NT2/D1 (cell line): ENCODE measurements at regions not wholly inside any gene's neighbourhood (a gene's known extent, or its start where the extent isn't known, plus 50 kb on each side); places are given as distances from the start of the nearest gene placed in this dataset.

ENCODE experiments used
- DNase-seq: peaks from one replicate; pipeline ENCODE4 v3.0.0-alpha.2; 2011; ENCODE audit warnings: low read depth, low spot score
- H3K27me3 ChIP-seq: 2 replicates; pipeline ENCODE4 v1.6.0; 2011; ENCODE audit warnings: mild to moderate bottlenecking; ENCODE audit not compliant: insufficient read length, insufficient read depth
- H3K36me3 ChIP-seq: 2 replicates; pipeline ENCODE4 v1.6.1; 2011; ENCODE audit warnings: mild to moderate bottlenecking, low read length, mixed read lengths; ENCODE audit not compliant: insufficient read depth, insufficient read length
- H3K4me1 ChIP-seq: 2 replicates; pipeline ENCODE4 v1.5.1; 2011; ENCODE audit not compliant: insufficient read depth, insufficient read length
- H3K4me3 ChIP-seq: 2 replicates; pipeline ENCODE4 v1.5.1; 2011; ENCODE audit warnings: low read depth; ENCODE audit not compliant: insufficient read length
- H3K9ac ChIP-seq: 2 replicates; pipeline ENCODE4 v1.6.0; 2011; ENCODE audit warnings: low read depth; ENCODE audit not compliant: insufficient read length
- H3K9me3 ChIP-seq: 2 replicates; pipeline ENCODE4 v1.5.1; 2011; ENCODE audit warnings: mild to moderate bottlenecking, low read length; ENCODE audit not compliant: insufficient read depth
- SUZ12 ChIP-seq: IDR thresholded peaks from 2 replicates; pipeline ENCODE4 v1.6.1; 2011; ENCODE audit not compliant: insufficient read length, insufficient read depth; ENCODE audit errors: extremely low read depth
- YY1 ChIP-seq: IDR thresholded peaks from 2 replicates; pipeline ENCODE4 v1.6.1; 2011; ENCODE audit not compliant: insufficient read length, insufficient read depth
- ZNF274 ChIP-seq: IDR thresholded peaks from 2 replicates; pipeline ENCODE4 v1.6.1; 2011; ENCODE audit warnings: mild to moderate bottlenecking, low read depth, low read length

GRCh38 chr16:55043499-55043898 is 112.8 kb downstream of the IRX5 start:
- Histone ChIP-seq H3K36me3 (no peaks in the 10 kb centered on the region), H3K27me3 (no peaks in the 10 kb centered on the region), H3K4me3 (no peak overlapping the region), H3K4me1 (no peaks in the 10 kb centered on the region), H3K9me3 (no peaks in the 10 kb centered on the region), H3K9ac (no peak overlapping the region)
- TF ChIP-seq ZNF274 (no peak), YY1 (no peak), SUZ12 (no peak)
- no peak for DNase-seq

DNA sequence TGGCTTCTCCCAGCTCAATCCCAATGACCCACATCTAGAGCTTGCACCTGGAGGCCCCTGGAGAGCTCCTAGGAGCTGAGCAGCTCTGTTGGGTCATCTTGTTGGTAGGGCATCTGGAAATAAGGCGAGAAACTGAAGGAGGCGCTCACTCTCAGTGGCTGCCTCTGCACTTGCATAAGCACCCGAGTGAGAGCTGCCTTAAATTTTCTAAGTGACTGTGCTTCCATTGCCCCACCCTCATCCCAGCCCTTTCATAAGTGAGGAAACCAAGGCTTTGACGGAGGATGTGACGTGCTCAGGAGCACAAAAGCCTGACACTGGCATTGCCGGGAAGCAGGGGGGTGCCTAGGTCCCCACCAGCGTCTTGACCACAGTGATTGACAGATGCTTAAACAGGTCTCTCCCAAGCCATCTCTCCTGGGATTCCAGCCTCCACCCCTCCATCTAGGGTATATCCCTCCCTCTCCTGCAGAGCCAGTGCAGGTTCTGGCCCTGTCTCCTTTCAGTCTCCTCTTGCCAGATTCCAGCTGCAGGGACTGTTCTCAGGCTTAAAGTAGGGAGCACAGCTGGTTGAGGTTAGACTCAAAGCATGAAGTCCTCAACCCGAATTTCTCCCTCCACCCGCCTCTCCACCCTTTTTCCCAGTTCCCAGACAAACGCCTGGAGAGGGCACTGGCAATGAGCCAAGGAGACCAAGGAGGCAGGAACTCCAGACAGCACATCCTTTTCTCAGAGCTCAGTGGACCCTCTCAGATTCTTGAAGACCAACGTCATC is 113.7 kb downstream of the IRX5 start:
- DNase-seq: no peak
- Histone ChIP-seq H3K9me3 (no peaks in the 10 kb centered on the region), H3K4me1 (no peaks in the 10 kb centered on the region), H3K4me3 (no peak overlapping the region), H3K36me3 (no peaks in the 10 kb centered on the region), H3K27me3 (no peaks in the 10 kb centered on the region), H3K9ac (no peak overlapping the region)
- no peak for TF ChIP-seq ZNF274

- TF ChIP-seq ZNF274 (no peak), SUZ12 (no peak), YY1 (no peak)
Observed at GRCh38 chr16:55045329-55045728, 114.7 kb downstream of the IRX5 start.

DNA sequence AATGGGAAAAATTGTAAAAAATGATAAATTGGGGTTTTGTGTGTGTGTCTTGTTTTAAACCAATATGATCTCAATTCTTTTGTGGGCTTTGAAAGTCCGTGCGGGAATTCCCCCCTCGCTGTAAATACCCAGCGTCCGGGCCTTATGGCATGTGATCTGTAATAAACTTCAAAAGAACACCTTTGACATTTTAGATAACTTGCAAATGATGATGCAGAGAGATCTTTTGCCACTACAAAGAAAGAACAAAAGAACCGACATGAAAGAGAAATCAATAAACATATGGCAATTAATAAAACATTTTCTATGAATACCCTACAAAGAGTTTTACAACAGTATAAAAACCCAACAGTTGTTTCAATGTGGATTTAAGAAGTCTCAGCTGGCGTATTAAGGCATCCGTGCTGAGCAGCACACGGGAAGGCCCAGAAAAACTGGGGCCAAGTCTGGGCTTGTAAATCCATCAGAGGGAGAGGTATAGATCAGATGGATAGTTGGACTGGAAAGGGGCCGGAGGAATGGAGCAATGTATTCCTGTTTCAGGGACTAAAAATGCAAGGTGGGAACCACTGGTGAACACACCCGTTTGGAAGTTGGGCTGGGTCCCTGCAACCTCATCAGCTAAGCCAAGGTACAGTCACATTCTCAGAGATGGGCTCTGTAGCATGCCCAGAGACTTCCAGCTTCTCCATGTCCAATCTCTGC is 115.2 kb downstream of the IRX5 start:
- H3K27me3 ChIP-seq: no peaks in the 10 kb centered on the region
- H3K9me3 ChIP-seq: no peaks in the 10 kb centered on the region
- no peak overlapping the region for H3K4me3 ChIP-seq
- no peaks in the 10 kb centered on the region for H3K4me1 ChIP-seq
- no peak overlapping the region for H3K9ac ChIP-seq
- DNase-seq: no peak
- no peaks in the 10 kb centered on the region for H3K36me3 ChIP-seq
- no peak for TF ChIP-seq SUZ12
- no peak for TF ChIP-seq ZNF274
- no peak for TF ChIP-seq YY1

More at GRCh38 chr16:55045329-55045728, 114.7 kb downstream of the IRX5 start:
- Histone ChIP-seq H3K9me3 (no peaks in the 10 kb centered on the region), H3K4me1 (no peaks in the 10 kb centered on the region), H3K4me3 (no peak overlapping the region), H3K36me3 (no peaks in the 10 kb centered on the region), H3K9ac (no peak overlapping the region), H3K27me3 (no peaks in the 10 kb centered on the region)
- DNase-seq: no peak

DNA sequence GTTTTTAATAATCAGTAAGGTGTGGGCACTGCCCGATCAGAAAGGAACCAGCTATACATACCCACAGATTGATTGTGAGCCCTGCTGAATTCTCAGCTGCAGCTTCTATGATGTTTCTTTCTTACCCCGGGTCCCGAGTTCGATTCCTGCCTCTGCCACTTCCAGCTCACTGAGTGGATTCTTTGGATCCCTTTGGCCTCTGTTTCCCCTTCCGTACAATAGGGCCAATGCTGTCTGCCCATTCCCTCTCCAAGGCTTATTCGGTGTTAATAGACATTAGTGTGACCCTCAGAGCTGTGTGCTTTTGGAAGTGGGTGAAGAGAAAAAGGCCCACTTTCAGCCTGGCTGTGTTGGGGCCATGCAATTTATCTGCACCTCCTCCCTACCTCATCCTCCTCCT is 115.8 kb downstream of the IRX5 start:
- no peak for DNase-seq
- no peak overlapping the region for H3K4me3 ChIP-seq
- TF ChIP-seq YY1: no peak

GRCh38 chr16:55046916-55047315 is 116.3 kb downstream of the IRX5 start:
- no peak for DNase-seq
- Histone ChIP-seq H3K9me3 (no peaks in the 10 kb centered on the region), H3K27me3 (no peaks in the 10 kb centered on the region), H3K9ac (no peak overlapping the region), H3K4me1 (no peaks in the 10 kb centered on the region), H3K4me3 (no peak overlapping the region), H3K36me3 (no peaks in the 10 kb centered on the region)
- TF ChIP-seq ZNF274: no peak
- TF ChIP-seq SUZ12: no peak
- TF ChIP-seq YY1: no peak

More for the DNA sequence above, 115.8 kb downstream of the IRX5 start:
- no peak overlapping the region for H3K9ac ChIP-seq
- no peaks in the 10 kb centered on the region for H3K27me3 ChIP-seq
- H3K9me3 ChIP-seq: no peaks in the 10 kb centered on the region
- no peaks in the 10 kb centered on the region for H3K36me3 ChIP-seq
- H3K4me1 ChIP-seq: no peaks in the 10 kb centered on the region

DNA sequence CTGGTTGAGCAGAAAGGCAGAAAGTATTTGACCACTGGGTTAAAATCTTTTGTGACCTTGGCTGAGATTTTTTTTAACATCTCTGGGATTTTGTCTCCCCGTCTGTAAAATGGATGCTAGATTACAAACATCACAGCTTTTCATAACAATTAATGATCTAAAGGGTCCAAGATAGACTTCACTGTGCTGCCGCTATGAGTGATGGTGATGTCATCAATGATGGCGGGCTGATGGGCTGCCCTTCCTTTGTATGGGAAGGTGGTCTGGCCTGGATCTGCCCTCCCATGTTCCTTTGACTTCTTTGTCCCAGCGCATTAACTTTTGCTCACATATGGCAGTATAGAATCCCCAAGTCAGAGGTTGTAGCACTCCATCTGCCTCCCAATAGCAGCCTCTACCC is 116.7 kb downstream of the IRX5 start:
- H3K4me1 ChIP-seq: no peaks in the 10 kb centered on the region
- H3K36me3 ChIP-seq: no peaks in the 10 kb centered on the region
- DNase-seq: no peak
- no peaks in the 10 kb centered on the region for H3K27me3 ChIP-seq
- no peak overlapping the region for H3K4me3 ChIP-seq
- H3K9ac ChIP-seq: no peak overlapping the region
- TF ChIP-seq ZNF274 (no peak), YY1 (no peak), SUZ12 (no peak)
- H3K9me3 ChIP-seq: no peaks in the 10 kb centered on the region

DNA sequence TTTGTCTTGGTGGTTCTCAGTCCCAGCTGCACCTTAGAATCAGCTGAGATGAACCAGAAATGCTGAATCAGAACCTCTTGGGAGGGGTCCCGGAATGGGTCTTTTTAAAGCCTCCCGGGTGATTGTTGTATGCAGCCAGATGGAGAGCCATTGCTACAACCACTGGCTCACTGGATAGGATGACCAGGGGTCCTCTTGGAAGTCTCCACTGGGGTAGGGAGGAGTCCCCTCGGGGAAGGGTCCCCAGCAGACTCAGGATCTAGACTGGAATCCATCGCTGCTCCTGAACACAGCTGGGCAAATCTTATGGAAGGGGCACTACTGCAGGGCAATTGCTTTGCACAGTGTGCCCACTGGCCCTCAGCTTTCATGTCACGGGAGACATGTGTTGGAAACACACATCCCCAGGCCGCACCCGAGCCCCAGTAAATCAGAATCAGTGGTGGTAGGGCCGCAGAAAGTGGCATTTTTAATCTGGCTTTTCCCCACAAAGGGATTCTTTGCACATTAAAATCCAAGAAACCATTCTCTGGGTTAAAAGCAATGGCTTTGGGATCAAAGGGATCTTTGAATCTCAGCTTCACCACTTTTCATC is 117.3 kb downstream of the IRX5 start:
- H3K9ac ChIP-seq: no peak overlapping the region
- H3K27me3 ChIP-seq: no peaks in the 10 kb centered on the region
- H3K36me3 ChIP-seq: no peaks in the 10 kb centered on the region
- DNase-seq: no peak
- no peak overlapping the region for H3K4me3 ChIP-seq
- TF ChIP-seq SUZ12: no peak
- no peak for TF ChIP-seq ZNF274
- TF ChIP-seq YY1: no peak
- no peaks in the 10 kb centered on the region for H3K9me3 ChIP-seq
- peaks cover 3% of the 10 kb centered on the region for H3K4me1 ChIP-seq
